ENCODE measurements at regions not wholly inside any gene's neighbourhood (a gene's known extent, or its start where the extent isn't known, plus 50 kb on each side); places are given as distances from the start of the nearest gene placed in this dataset.

DNA sequence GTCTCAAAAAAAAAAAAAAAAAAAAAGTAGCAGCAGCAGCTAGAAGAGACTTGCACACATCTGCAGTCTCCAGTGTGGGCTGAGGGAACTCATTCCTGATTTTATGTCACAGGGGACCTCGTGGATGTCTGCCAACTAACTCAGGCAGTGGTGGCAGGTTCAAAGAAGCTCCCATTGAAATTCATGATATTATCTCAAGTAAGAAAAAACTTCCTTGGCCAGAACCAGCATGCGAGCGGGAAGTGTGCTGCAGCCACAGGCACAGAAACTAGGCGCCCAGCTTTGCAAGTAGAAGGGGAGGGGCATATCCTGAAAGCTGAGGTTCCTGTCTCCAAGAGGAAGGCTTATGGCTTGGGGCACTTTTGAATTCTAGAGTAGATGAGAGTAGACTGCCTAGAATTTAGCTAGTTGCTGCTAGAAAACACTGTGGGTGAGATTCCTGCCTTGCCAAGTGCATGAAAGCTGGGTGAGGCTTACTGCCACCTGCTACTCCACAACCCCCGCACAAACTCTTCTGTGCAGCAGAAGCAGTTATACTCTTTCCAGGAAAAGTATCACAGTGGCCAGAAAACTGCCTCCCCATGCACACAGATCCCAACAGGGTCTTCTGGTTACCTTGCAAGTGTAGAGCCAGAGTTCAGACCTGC is 603.8 kb upstream of the CA10 start:
- Mint-ChIP-seq H3K27me3 (ENCODE audit: low read depth in 3 of 3) (peaks cover 0 to 2% (median 0%) of the 10 kb centered on the region in 3 donors), H3K36me3 (peaks cover 0 to 6% (median 0%) of the 10 kb centered on the region in 3 donors), H3K27ac (no peak overlapping the region), H3K9me3 (peaks cover 13 to 56% (median 25%) of the 10 kb centered on the region in 6 donors), H3K4me1 (no peaks in the 10 kb centered on the region), H3K4me3 (no peak overlapping the region)
- DNase-seq = no peak

DNA sequence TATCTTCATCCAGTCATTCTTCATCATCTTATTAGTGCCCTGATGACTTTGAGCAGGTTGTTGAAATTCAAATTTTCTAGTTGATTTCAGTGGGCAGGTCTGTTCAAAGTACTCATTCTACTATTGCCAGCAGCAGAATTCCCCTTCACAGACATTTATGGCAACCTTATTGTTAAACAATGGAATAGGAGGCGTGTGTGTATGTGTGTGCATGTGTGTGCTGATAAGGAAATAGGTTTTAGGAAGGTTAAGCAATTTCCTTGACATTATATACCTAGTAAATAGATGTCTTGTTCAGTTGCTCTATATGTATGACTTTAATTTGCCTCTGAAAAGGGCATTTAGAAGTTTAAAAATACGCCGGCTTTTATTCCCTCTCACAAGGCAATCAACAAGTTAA is 601.4 kb upstream of the CA10 start:
- Mint-ChIP-seq H3K36me3 (no peaks in the 10 kb centered on the region), H3K4me1 (no peaks in the 10 kb centered on the region), H3K4me3 (no peak overlapping the region), H3K27ac (no peak overlapping the region), H3K9me3 (peaks cover 12 to 43% (median 19%) of the 10 kb centered on the region in 6 donors), H3K27me3 (ENCODE audit: low read depth in 3 of 3) (no peaks in the 10 kb centered on the region)
- no peak for DNase-seq

DNA sequence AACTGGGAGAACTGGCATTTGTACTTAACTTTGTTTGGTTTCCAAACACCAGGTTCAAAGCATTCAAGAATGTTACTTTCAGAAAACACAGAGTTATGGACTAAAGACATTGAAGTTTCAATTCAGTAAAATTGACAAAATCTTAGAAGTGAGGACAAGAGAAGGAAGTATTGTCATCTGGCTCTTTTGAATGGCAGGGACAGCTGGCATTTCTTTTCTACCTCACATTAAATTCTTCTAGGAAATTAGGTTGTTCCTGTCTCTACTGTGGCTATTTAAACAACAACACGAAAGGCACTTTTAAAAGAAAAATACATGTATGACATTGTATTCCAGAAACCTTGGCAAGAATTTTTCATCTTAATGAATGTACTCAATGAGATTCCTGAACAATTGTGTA is 600.0 kb upstream of the CA10 start:
- DNase-seq = no peak
- Mint-ChIP-seq H3K36me3 (no peaks in the 10 kb centered on the region), H3K27ac (no peak overlapping the region), H3K9me3 (peaks cover 8 to 36% (median 15%) of the 10 kb centered on the region in 6 donors), H3K27me3 (ENCODE audit: low read depth in 3 of 3) (no peaks in the 10 kb centered on the region), H3K4me3 (no peak overlapping the region), H3K4me1 (no peaks in the 10 kb centered on the region)

DNA sequence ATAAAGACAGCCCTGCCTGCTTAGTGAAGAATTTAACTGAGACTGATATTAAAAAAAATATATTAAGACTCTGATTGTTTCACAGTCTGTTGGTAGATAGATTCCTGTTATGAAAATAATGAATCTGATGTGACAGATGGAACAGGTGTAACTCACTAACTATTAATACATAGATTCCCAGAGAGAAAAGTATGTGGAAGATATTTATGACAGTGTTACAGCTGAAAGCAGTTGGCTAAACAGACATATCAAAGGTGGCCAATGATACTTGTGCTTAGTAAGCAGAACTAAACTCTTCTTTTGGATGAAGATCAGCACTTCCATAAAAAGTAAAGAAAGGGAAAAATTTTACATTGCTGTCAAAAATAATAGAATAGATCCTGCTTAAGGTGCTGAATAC is 598.2 kb upstream of the CA10 start:
- H3K27me3 Mint-ChIP-seq (ENCODE audit: low read depth in 3 of 3) = no peaks in the 10 kb centered on the region
- no peaks in the 10 kb centered on the region for H3K4me1 Mint-ChIP-seq
- no peaks in the 10 kb centered on the region for H3K36me3 Mint-ChIP-seq
- H3K27ac Mint-ChIP-seq = no peak overlapping the region
- DNase-seq = no peak
- peaks cover 7 to 28% (median 18%) of the 10 kb centered on the region in 6 donors for H3K9me3 Mint-ChIP-seq
- no peak overlapping the region for H3K4me3 Mint-ChIP-seq

DNA sequence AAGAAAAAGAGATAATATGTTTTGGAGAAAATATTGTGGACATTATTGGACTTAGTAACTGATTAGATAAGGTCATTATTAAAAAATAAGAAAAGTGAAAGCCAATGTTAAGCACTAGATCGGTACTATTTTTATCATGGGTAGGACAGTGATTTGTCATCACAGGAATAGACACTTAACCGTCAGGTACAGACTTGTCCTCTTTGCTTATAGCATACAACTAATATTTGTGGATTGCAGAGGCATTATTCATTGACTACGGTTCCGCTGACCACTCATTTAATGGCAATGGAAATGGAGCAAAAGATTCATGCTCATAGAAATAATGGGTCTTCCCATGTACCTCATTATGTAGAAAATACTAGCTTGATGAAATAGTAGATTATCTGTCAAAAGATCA is 596.3 kb upstream of the CA10 start:
- no peak overlapping the region for H3K4me3 Mint-ChIP-seq
- H3K4me1 Mint-ChIP-seq = no peaks in the 10 kb centered on the region
- no peaks in the 10 kb centered on the region for H3K27me3 Mint-ChIP-seq (ENCODE audit: low read depth in 3 of 3)
- no peak overlapping the region for H3K27ac Mint-ChIP-seq
- no peaks in the 10 kb centered on the region for H3K36me3 Mint-ChIP-seq
- peaks cover 8 to 31% (median 19%) of the 10 kb centered on the region in 6 donors for H3K9me3 Mint-ChIP-seq
- no peak for DNase-seq

DNA sequence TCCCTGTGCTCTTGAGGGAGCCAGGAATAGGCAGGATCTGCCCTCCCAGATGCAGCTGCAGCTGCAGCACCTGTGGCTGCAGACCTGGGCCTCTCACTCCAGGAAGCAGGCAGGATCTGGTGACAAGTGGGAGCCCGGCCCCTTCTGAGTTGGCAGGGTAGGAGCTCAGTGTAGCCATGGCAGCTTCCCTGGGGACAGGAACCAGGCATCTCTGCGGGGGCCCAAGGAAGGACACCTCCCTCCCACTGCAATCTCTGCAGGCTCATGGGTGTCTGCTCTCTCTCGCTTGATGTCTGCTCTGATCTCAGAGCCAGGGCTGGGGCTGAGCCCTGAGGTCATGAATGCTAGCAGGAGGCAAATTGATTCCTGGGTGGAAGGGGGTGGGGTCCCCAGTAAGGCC is 592.5 kb upstream of the CA10 start:
- H3K9me3 Mint-ChIP-seq = peaks cover 6 to 15% (median 13%) of the 10 kb centered on the region in 6 donors
- no peaks in the 10 kb centered on the region for H3K36me3 Mint-ChIP-seq
- no peaks in the 10 kb centered on the region for H3K4me1 Mint-ChIP-seq
- no peaks in the 10 kb centered on the region for H3K27me3 Mint-ChIP-seq (ENCODE audit: low read depth in 3 of 3)
- no peak overlapping the region for H3K27ac Mint-ChIP-seq
- no peak for DNase-seq
- no peak overlapping the region for H3K4me3 Mint-ChIP-seq

DNA sequence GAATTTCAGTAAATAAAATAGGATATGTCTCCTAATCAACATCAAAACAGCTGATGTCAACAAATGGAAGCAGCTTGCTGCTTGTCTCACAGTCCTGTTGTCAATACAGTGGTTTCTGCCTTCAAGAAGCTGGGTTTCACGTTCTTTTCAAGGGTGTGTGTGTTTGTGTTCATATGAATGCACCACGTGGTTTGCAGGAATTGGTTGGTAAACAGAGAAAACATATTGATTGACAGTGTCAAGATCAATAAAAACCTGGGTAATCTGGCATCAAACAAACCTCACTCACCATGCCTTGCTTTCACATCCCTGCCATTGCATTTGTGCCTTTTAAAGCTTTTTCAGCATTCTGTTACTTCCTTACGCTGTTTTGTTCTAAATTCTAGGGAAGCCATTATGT is 585.7 kb upstream of the CA10 start:
- DNase-seq = no peak
- H3K27me3 Mint-ChIP-seq (ENCODE audit: low read depth in 3 of 3) = no peaks in the 10 kb centered on the region
- no peak overlapping the region for H3K4me3 Mint-ChIP-seq
- H3K27ac Mint-ChIP-seq = no peak overlapping the region
- no peaks in the 10 kb centered on the region for H3K36me3 Mint-ChIP-seq
- no peaks in the 10 kb centered on the region for H3K4me1 Mint-ChIP-seq
- H3K9me3 Mint-ChIP-seq = peaks cover 0 to 18% (median 6%) of the 10 kb centered on the region in 6 donors

DNA sequence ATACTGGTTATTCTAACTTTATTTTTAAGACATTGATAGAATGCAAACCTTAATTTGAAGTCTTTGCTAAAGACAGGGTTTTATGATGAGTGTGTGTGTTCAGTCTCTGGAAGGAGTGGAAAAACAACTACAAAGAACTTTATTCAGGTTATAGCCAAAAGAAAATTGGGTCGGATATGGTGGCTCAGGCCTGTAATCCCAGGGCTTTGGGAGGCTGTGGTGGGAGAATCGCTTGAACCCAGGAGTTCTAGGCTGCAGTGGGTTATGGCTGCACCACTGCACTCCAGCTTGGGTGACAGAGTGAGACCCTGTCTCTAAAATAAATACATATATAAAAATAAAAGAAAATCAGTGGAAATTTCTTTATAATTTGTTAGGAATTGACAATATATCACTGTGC is 581.5 kb upstream of the CA10 start:
- Mint-ChIP-seq H3K4me3 (no peak overlapping the region), H3K9me3 (peaks cover 0 to 18% (median 5%) of the 10 kb centered on the region in 6 donors), H3K27ac (no peak overlapping the region), H3K4me1 (no peaks in the 10 kb centered on the region), H3K27me3 (ENCODE audit: low read depth in 3 of 3) (no peaks in the 10 kb centered on the region), H3K36me3 (no peaks in the 10 kb centered on the region)
- no peak for DNase-seq

DNA sequence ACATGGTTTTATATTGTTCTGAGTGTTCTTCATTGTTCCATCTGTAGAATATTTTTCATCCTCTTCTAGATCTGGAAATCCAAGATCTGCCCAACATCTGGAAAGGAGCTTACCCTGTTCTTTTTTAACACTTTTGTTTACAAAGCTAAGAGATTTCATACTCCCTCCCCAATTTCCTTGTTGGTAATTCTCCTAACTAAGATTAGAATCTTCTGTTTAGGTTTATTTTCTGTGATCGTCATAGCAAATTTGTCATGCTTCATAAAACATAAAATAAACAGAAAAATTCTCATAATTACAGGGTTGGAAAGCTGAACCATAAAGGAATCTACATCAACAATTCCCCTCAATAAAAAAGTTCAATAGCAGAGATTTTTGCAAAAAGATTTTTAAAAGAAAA is 580.3 kb upstream of the CA10 start:
- peaks cover 0 to 2% (median 0%) of the 10 kb centered on the region in 3 donors for H3K27me3 Mint-ChIP-seq (ENCODE audit: low read depth in 3 of 3)
- no peak for DNase-seq
- no peaks in the 10 kb centered on the region for H3K4me1 Mint-ChIP-seq
- H3K4me3 Mint-ChIP-seq = no peak overlapping the region
- no peak overlapping the region for H3K27ac Mint-ChIP-seq
- H3K36me3 Mint-ChIP-seq = no peaks in the 10 kb centered on the region
- H3K9me3 Mint-ChIP-seq = peaks cover under 1 to 14% (median 5%) of the 10 kb centered on the region in 6 donors

DNA sequence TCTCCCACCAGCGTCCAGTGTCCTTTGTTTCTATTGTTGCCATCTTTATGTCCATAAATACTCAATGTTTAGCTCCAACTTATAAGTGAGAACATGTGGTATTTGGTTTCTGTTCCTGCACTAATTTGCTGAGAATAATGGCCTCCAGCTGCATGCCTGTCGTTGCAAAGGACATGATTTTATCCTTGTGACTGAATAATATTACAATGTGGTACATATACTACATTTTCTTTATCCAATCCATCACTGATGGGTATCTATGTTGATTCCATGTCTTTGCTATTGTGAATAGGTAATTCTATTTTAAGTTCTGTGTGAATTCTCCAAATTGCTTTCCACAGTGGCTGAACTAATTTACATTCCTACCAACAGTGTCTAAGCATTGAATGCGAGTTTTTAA is 578.6 kb upstream of the CA10 start:
- peaks cover 2 to 12% (median 5%) of the 10 kb centered on the region in 6 donors for H3K9me3 Mint-ChIP-seq
- no peak for DNase-seq
- H3K27me3 Mint-ChIP-seq (ENCODE audit: low read depth in 3 of 3) = peaks cover 0 to 2% (median 0%) of the 10 kb centered on the region in 3 donors

DNA sequence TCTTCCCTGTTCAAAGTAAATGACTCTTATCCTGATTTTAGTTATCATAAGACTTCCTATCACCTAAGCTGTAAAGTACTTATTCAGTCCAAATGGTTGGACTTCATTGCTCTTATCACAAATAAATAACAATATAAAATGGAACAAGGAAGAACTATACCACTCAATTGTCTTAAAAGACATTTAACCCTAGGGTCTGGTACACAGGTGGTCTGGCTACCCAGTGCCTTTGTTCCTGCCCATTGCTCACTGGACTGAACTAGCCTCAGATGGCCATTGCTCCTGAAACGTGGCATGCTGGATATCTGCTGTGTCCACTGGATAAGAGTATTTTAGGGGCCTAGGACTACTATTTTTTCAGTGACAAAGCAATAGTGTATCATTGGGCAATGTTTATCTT is 574.3 kb upstream of the CA10 start:
- Mint-ChIP-seq H3K27ac (no peak overlapping the region), H3K4me3 (no peak overlapping the region), H3K27me3 (ENCODE audit: low read depth in 3 of 3) (peaks cover 0 to 2% (median 2%) of the 10 kb centered on the region in 3 donors), H3K4me1 (no peaks in the 10 kb centered on the region), H3K36me3 (no peaks in the 10 kb centered on the region), H3K9me3 (peaks cover 2 to 15% (median 7%) of the 10 kb centered on the region in 6 donors)
- DNase-seq = no peak

More for the DNA sequence above, 578.6 kb upstream of the CA10 start:
- Mint-ChIP-seq H3K4me3 (no peak overlapping the region), H3K36me3 (no peaks in the 10 kb centered on the region), H3K27ac (no peak overlapping the region), H3K4me1 (no peaks in the 10 kb centered on the region)

DNA sequence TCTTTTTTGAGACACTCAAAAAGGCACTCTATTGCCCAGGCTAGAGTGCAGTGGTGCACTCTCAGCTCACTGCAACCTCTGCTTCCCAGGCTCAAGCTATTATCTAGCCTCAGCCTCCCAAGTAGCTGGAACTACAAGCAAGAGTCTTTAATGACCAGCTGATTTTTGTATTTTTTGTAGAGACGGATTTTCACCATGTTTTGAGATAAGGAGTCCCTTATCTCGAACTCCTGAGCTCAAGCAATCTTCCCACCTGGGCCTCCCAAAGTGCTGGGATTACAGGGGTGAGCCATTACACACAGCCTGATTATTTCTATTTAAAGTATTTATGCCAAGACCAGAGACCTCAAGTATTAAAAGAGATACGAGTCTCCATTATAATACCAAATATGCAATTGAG is 566.1 kb upstream of the CA10 start:
- Mint-ChIP-seq H3K4me1 (no peaks in the 10 kb centered on the region), H3K9me3 (peaks cover 0 to 14% (median 7%) of the 10 kb centered on the region in 6 donors), H3K4me3 (no peak overlapping the region), H3K36me3 (no peaks in the 10 kb centered on the region), H3K27ac (no peak overlapping the region), H3K27me3 (ENCODE audit: low read depth in 3 of 3) (peaks cover 0 to 2% (median 0%) of the 10 kb centered on the region in 3 donors)
- no peak for DNase-seq

DNA sequence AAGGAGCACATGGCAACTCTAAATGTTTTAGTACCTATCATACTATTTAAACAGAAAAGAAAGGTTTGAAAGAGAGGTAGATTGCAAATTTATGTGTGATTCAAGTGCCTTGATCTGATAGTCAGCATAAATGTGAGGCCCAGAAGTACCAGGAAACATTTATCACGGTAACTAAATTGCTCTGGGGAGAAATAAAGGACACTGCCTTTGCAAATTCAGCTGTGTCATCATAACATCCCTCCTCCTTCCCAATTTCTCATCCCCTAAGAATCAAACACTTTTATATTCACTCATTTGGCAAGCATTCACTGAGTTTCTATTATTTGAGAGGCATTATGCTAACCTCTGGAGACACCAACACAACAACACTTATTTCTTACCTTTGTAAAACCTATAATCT is 563.4 kb upstream of the CA10 start:
- H3K27me3 Mint-ChIP-seq (ENCODE audit: low read depth in 3 of 3) = peaks cover 0 to 1% (median 0%) of the 10 kb centered on the region in 3 donors
- no peaks in the 10 kb centered on the region for H3K36me3 Mint-ChIP-seq
- H3K4me3 Mint-ChIP-seq = no peak overlapping the region
- H3K9me3 Mint-ChIP-seq = peaks cover under 1 to 23% (median 12%) of the 10 kb centered on the region in 6 donors
- no peaks in the 10 kb centered on the region for H3K4me1 Mint-ChIP-seq
- no peak overlapping the region for H3K27ac Mint-ChIP-seq
- no peak for DNase-seq

DNA sequence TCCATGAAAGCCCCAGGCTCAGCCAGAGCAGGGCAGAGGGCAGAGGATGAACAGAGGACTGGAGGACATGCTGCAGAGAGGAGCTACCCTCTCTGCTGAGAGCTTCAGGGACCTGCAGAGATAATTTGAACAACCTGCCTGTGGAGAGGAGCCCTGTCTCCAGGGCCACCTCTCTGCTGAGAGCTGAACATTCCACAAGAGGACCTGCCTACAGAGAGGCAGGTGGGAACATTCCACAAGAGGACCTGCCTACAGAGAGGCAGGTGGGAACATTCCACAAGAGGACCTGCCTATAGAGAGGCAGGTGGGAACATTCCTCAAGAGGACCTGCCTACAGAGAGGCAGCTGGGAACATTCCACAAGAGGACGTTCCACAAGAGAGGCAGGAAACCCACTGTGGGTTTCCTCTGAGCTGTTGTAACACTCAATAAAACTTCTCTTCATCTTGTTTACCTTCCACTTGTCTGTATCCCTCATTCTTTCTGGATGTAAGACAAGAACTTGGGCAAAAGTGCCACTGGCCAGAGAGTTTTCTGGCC is 551.9 kb upstream of the CA10 start:
- DNase-seq = no peak
- Mint-ChIP-seq H3K4me3 (no peak overlapping the region), H3K36me3 (no peaks in the 10 kb centered on the region), H3K9me3 (peaks cover 5 to 25% (median 11%) of the 10 kb centered on the region in 6 donors), H3K4me1 (no peaks in the 10 kb centered on the region), H3K27ac (no peak overlapping the region), H3K27me3 (ENCODE audit: low read depth in 3 of 3) (peaks cover 0 to 5% (median 0%) of the 10 kb centered on the region in 3 donors)

DNA sequence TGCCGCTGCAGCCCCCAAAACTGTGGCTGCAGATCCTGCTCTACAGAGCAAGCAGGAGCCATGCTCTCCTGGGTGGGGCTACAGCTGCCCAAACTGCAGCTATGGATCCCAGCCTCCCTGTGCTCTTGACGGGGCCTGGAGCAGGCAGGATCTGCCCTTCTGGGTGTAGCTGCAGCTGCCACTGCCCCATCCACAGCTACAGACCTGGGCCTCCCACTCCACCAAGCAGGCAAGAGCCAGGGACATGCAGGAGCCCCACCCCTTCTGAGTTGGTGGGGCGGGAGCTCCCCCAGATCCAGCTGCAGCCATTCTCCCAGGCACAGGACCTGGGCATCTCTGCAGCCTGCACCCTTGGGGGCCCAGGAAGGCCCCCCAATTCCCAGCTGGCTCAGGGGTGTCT is 551.2 kb upstream of the CA10 start:
- H3K4me3 Mint-ChIP-seq = no peak overlapping the region
- H3K4me1 Mint-ChIP-seq = no peaks in the 10 kb centered on the region
- no peak overlapping the region for H3K27ac Mint-ChIP-seq
- no peak for DNase-seq
- H3K9me3 Mint-ChIP-seq = peaks cover 5 to 25% (median 11%) of the 10 kb centered on the region in 6 donors
- peaks cover 0 to 5% (median 0%) of the 10 kb centered on the region in 3 donors for H3K27me3 Mint-ChIP-seq (ENCODE audit: low read depth in 3 of 3)
- no peaks in the 10 kb centered on the region for H3K36me3 Mint-ChIP-seq
